WTC11 (cell line): ENCODE measurements at regions not wholly inside any gene's neighbourhood (a gene's known extent, or its start where the extent isn't known, plus 50 kb on each side); places are given as distances from the start of the nearest gene placed in this dataset.

ENCODE experiments used
- ATF2 ChIP-seq: sonication (generic); formaldehyde crosslinking; IDR thresholded peaks from 2 replicates; pipeline ENCODE4 v1.8.1; 2022; ENCODE audit warnings: low read depth, missing genetic modification reagents, borderline replicate concordance
- TF ChIP-seq, protein P1 (sequence below): fragments of 200-600 bp; IDR thresholded peaks from 2 replicates; pipeline ENCODE4 v1.8.0; 2022; ENCODE audit warnings: antibody characterized with exemption

GRCh38 chr1:149846042-149846441, 53.3 kb upstream of the BOLA1 start:
- TF ChIP-seq, protein P1, sequence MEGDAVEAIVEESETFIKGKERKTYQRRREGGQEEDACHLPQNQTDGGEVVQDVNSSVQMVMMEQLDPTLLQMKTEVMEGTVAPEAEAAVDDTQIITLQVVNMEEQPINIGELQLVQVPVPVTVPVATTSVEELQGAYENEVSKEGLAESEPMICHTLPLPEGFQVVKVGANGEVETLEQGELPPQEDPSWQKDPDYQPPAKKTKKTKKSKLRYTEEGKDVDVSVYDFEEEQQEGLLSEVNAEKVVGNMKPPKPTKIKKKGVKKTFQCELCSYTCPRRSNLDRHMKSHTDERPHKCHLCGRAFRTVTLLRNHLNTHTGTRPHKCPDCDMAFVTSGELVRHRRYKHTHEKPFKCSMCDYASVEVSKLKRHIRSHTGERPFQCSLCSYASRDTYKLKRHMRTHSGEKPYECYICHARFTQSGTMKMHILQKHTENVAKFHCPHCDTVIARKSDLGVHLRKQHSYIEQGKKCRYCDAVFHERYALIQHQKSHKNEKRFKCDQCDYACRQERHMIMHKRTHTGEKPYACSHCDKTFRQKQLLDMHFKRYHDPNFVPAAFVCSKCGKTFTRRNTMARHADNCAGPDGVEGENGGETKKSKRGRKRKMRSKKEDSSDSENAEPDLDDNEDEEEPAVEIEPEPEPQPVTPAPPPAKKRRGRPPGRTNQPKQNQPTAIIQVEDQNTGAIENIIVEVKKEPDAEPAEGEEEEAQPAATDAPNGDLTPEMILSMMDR: no peak
- no peak for TF ChIP-seq ATF2 (CRISPR knock-in tag)
